ENCODE measurements at regions not wholly inside any gene's neighbourhood (a gene's known extent, or its start where the extent isn't known, plus 50 kb on each side); places are given as distances from the start of the nearest gene placed in this dataset.

- no peak overlapping the region for H3K27ac Mint-ChIP-seq
- DNase-seq (no peak), ATAC-seq (ENCODE audit: low read depth) (no peak)
- H3K4me3 Mint-ChIP-seq = no peak overlapping the region
- H3K36me3 Mint-ChIP-seq (ENCODE audit: low read depth) = peaks cover 4% of the 10 kb centered on the region
- POLR2A ChIA-PET = no interaction called here
- TF ChIP-seq, protein P1, sequence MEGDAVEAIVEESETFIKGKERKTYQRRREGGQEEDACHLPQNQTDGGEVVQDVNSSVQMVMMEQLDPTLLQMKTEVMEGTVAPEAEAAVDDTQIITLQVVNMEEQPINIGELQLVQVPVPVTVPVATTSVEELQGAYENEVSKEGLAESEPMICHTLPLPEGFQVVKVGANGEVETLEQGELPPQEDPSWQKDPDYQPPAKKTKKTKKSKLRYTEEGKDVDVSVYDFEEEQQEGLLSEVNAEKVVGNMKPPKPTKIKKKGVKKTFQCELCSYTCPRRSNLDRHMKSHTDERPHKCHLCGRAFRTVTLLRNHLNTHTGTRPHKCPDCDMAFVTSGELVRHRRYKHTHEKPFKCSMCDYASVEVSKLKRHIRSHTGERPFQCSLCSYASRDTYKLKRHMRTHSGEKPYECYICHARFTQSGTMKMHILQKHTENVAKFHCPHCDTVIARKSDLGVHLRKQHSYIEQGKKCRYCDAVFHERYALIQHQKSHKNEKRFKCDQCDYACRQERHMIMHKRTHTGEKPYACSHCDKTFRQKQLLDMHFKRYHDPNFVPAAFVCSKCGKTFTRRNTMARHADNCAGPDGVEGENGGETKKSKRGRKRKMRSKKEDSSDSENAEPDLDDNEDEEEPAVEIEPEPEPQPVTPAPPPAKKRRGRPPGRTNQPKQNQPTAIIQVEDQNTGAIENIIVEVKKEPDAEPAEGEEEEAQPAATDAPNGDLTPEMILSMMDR (IDR thresholded peaks at IDR 0.05) = no peak
- CTCF ChIA-PET = no interaction called here
- H3K9me3 Mint-ChIP-seq = peaks cover 26% of the 10 kb centered on the region
- intact Hi-C loops (cut with micrococcal nuclease) = no loop called here
- peaks cover 19% of the 10 kb centered on the region for H3K27me3 Mint-ChIP-seq
- H3K4me1 Mint-ChIP-seq = no peaks in the 10 kb centered on the region
Measured at GRCh38 chr17:5813357-5813756, 229.0 kb upstream of the NLRP1 start.

DNA sequence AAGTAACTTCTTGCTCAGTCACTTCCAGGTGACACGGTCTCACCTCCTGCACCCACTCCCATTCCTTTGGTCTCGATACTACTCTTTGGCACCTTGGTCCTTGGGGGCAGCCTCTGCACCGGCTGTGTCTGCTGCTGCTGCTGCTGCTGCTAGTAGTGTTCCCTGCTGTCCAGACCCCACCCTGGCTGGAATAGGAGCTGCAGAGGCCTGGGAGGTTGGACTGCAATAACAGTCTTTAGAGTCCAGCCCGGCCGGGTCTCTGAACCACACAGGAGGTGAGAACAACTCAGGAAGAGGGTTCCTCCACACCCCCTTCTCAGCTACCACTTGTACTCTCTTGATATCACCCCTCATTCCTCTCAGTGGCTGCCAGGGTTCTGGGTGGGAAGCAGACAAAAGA is 231.1 kb upstream of the NLRP1 start:
- TF ChIP-seq, protein P1 (IDR thresholded peaks at IDR 0.05) = no peak
- intact Hi-C loops (cut with micrococcal nuclease) = no loop called here
- ChIA-PET CTCF (no interaction called here), POLR2A (no interaction called here)
- no peak overlapping the region for H3K4me3 Mint-ChIP-seq
- H3K4me1 Mint-ChIP-seq = no peaks in the 10 kb centered on the region
- peaks cover 17% of the 10 kb centered on the region for H3K9me3 Mint-ChIP-seq
- H3K27me3 Mint-ChIP-seq = peaks cover 22% of the 10 kb centered on the region
- H3K36me3 Mint-ChIP-seq (ENCODE audit: low read depth) = peaks cover 4% of the 10 kb centered on the region
- DNase-seq = no peak
- no peak overlapping the region for H3K27ac Mint-ChIP-seq
- ATAC-seq (ENCODE audit: low read depth) = no peak

DNA sequence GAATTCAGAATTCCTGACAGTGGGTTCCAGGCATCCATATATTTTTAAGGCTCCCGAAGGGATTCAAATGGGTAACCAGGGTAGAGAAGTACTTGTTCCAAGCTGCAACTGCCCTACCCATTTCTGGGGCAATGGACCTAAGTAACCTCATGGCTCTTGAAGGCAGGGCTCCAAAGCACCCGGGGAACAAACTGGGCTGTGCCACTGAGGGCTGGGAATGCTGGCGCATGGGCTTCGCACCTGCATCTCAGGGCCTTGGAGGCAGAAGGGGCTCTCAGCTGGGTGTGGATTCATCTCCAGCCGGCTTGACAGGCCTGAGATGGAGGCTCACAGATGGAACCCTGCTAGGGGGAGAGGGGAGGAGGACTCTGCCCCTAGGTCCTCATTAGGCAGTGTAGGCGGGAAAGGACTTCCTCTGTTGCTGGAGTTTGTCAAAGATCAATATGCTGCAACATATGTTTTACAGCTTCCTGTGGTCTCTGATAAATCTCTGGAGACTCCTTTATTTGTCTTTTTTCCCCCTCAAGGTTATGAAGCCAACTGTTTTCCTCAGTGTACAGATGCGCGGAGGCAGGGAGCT is 232.3 kb upstream of the NLRP1 start:
- DNase-seq = no peak
- H3K36me3 Mint-ChIP-seq (ENCODE audit: low read depth) = no peaks in the 10 kb centered on the region
- POLR2A ChIA-PET = no interaction called here
- H3K27me3 Mint-ChIP-seq = peaks cover 22% of the 10 kb centered on the region
- H3K27ac Mint-ChIP-seq = no peak overlapping the region
- peaks cover 7% of the 10 kb centered on the region for H3K9me3 Mint-ChIP-seq
- no peak overlapping the region for H3K4me3 Mint-ChIP-seq
- CTCF ChIA-PET = no interaction called here
- ATAC-seq (ENCODE audit: low read depth) = no peak
- intact Hi-C loops (cut with micrococcal nuclease) = no loop called here
- H3K4me1 Mint-ChIP-seq = no peaks in the 10 kb centered on the region
- TF ChIP-seq, protein P1 (IDR thresholded peaks at IDR 0.05) = no peak

GRCh38 chr17:5817475-5818395 is 233.4 kb upstream of the NLRP1 start:
- Mint-ChIP-seq H3K27ac (no peak overlapping the region), H3K4me3 (no peak overlapping the region), H3K27me3 (peaks cover 22% of the 10 kb centered on the region), H3K36me3 (ENCODE audit: low read depth) (no peaks in the 10 kb centered on the region), H3K9me3 (peaks cover 2% of the 10 kb centered on the region), H3K4me1 (no peaks in the 10 kb centered on the region)
- CTCF ChIA-PET = no interaction called here
- POLR2A ChIA-PET = no interaction called here
- DNase-seq = no peak
- ATAC-seq (ENCODE audit: low read depth) = no peak
- intact Hi-C loops (cut with micrococcal nuclease) = no loop called here
- TF ChIP-seq, protein P1 (IDR thresholded peaks at IDR 0.05) = no peak

- Mint-ChIP-seq H3K9me3 (no peaks in the 10 kb centered on the region), H3K4me3 (no peak overlapping the region), H3K36me3 (ENCODE audit: low read depth) (no peaks in the 10 kb centered on the region), H3K27me3 (peaks cover 18% of the 10 kb centered on the region), H3K27ac (no peak overlapping the region), H3K4me1 (no peaks in the 10 kb centered on the region)
- intact Hi-C loops (cut with micrococcal nuclease) = no loop called here
- ChIA-PET POLR2A (no interaction called here), CTCF (no interaction called here)
- no peak for DNase-seq
- TF ChIP-seq, protein P1 (IDR thresholded peaks at IDR 0.05) = no peak
- ATAC-seq (ENCODE audit: low read depth) = no peak
Measured at GRCh38 chr17:5819396-5819795, 235.1 kb upstream of the NLRP1 start.
